T-helper 17 cell (primary cell): ENCODE measurements at regions not wholly inside any gene's neighbourhood (a gene's known extent, or its start where the extent isn't known, plus 50 kb on each side); places are given as distances from the start of the nearest gene placed in this dataset.

Experiments used
- ATAC-seq: fragments of 150-1000 bp; cut with Tn5 transposase; 2 replicates; pipeline ENCODE4 v1.10.0; 2021; ENCODE audit warnings: mild to moderate bottlenecking, moderate library complexity
- DNase-seq, 3 donors: peaks; one replicate each; pipeline versions ENCODE4 v3.0.0 to v3.0.0-alpha.2; 2020 to 2021
- H3K9me3 ChIP-seq: one replicate; pipeline ENCODE4 v1.7.0; 2013; ENCODE audit warnings: low read length, mild to moderate bottlenecking; ENCODE audit not compliant: control insufficient read depth, poor library complexity, severe bottlenecking
- H3K27ac Mint-ChIP-seq: one replicate; pipeline ENCODE4 v1.8.0; 2022; ENCODE audit warnings: mild to moderate bottlenecking, moderate library complexity, mixed read lengths
- H3K27me3 Mint-ChIP-seq: one replicate; pipeline ENCODE4 v1.8.0; 2022; ENCODE audit warnings: mixed read lengths
- H3K36me3 Mint-ChIP-seq: one replicate; pipeline ENCODE4 v1.8.0; 2022; ENCODE audit warnings: low read depth, mixed read lengths
- H3K4me1 Mint-ChIP-seq: one replicate; pipeline ENCODE4 v1.8.0; 2022; ENCODE audit warnings: mild to moderate bottlenecking, mixed read lengths
- H3K4me3 Mint-ChIP-seq: one replicate; pipeline ENCODE4 v1.8.0; 2022; ENCODE audit warnings: mild to moderate bottlenecking, moderate library complexity, mixed read lengths

DNA sequence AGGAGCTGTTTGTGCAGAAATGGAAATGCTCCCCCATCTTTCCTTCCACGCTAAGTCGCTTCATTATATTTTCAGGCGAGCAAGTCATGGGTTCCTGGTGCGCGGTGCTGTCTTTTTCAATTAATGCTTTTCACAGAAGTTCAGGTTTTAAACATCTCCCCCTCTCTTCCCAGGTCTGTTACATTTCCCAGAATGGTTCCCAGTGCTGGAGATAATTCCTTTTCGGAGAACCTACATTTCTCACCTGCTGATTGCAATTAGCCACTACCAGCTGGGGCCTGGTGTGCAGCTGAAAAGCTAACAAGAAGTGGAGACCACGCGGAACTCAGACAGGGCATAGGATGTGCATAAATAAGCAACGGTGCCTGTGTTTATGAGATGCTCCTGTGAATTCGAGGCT, 217.8 kb downstream of the MID1IP1 start:
- DNase-seq = no peak
- H3K27me3 Mint-ChIP-seq = no peaks in the 10 kb centered on the region
- no peaks in the 10 kb centered on the region for H3K9me3 ChIP-seq
- H3K27ac Mint-ChIP-seq = no peak overlapping the region
- H3K36me3 Mint-ChIP-seq = no peaks in the 10 kb centered on the region
- H3K4me1 Mint-ChIP-seq = no peaks in the 10 kb centered on the region
- no peak overlapping the region for H3K4me3 Mint-ChIP-seq
- ATAC-seq = no peak

DNA sequence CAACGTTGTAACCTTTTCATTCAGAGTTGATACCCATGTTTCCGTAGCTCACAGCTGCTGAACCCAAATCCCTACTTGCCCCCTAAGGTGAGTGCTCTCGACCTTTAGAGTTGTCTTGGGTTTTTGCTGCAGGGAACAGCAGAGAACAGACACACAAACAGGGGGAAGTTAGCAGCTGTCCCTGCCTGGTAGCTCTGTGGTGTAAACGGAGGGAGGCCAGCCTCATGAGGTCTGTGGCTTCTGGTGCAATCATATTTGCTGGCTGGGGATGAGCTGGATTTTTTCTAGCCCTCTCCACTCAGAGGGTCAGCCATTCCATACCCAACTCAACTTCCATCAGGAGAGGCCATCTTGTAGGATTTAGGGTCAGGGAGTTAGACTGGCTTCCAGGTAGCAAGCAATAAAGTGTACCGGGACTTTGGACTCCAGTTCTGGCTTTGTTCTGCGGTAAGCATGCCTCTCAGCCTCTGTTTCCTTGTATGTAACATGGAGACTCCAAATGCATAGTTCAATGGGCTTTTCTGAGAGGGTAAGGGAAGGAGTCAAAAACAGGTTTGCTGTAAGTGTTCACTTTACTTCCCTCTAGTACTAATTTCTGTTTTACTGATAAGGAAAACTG, 218.9 kb downstream of the MID1IP1 start:
- no peaks in the 10 kb centered on the region for H3K4me1 Mint-ChIP-seq
- H3K36me3 Mint-ChIP-seq = peaks cover 2% of the 10 kb centered on the region
- H3K9me3 ChIP-seq = no peaks in the 10 kb centered on the region
- no peaks in the 10 kb centered on the region for H3K27me3 Mint-ChIP-seq
- H3K27ac Mint-ChIP-seq = no peak overlapping the region
- ATAC-seq = no peak
- no peak for DNase-seq
- H3K4me3 Mint-ChIP-seq = no peak overlapping the region

DNA sequence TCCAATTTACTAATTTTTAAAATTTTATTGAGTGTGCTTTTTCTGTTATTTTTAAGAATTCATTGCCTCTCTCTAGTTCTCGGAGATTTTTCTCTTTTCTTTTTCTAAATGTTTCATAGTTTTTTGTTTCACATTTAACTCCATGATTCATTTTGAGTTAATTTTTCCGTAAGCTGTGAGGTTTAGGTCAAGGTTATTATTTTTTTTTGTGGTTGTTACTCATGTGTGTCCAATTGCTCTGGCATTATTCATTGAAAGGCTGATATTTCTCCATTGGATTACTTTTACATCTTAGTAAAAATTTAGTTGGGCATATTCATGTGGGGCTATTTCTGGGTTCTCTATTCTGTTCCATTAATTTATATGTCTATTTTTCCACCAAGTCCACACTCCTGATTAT, 220.8 kb downstream of the MID1IP1 start:
- no peaks in the 10 kb centered on the region for H3K4me1 Mint-ChIP-seq
- H3K9me3 ChIP-seq = no peaks in the 10 kb centered on the region
- H3K27ac Mint-ChIP-seq = no peak overlapping the region
- H3K36me3 Mint-ChIP-seq = peaks cover 2% of the 10 kb centered on the region
- no peaks in the 10 kb centered on the region for H3K27me3 Mint-ChIP-seq
- H3K4me3 Mint-ChIP-seq = no peak overlapping the region
- DNase-seq (no peak), ATAC-seq (no peak)

DNA sequence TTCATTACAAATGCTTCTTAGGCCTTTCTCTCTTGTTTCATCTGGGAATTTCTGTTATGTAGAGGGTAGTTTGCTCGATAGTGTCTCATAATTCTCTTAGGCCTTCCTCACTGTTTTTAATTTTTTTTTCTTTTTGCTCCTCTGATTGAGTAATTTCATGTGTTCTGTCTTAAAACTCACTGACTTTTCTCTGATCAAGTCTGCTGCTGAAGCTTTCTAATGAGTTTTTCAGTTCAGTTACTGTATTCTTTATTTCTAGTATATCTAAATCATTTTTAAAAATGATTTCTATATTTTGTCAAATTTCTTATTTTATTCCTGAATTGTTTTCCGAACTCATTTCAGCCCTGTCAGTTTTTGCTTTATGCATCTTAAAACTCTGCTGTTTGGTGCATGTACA, 228.0 kb downstream of the MID1IP1 start:
- H3K36me3 Mint-ChIP-seq = peaks cover 4% of the 10 kb centered on the region

DNA sequence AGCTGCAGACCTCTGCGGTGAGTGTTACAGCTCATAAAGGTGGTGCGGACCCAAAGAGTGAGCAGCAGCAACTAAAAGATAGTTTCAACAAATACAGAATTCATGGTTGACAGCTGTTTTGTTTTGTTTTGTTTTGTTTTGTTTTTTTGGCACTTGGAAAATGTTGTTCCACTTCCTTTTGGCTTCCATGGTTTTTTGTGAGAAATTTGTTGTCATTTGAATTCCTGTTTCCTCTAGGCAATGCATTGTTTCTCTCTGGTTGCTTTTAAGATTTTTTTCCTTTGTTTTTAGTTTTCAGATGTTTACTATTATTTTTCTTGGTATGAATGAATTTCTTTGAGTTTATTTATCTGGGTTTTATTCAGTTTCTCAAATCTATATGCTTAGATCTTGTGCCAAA, 229.4 kb downstream of the MID1IP1 start:
- H3K4me1 Mint-ChIP-seq = no peaks in the 10 kb centered on the region
- no peak overlapping the region for H3K4me3 Mint-ChIP-seq
- no peak overlapping the region for H3K27ac Mint-ChIP-seq
- DNase-seq (no peak), ATAC-seq (no peak)
- H3K36me3 Mint-ChIP-seq = peaks cover 2% of the 10 kb centered on the region
- no peaks in the 10 kb centered on the region for H3K27me3 Mint-ChIP-seq
- H3K9me3 ChIP-seq = no peaks in the 10 kb centered on the region

More for the DNA sequence above, 228.0 kb downstream of the MID1IP1 start:
- Mint-ChIP-seq H3K27ac (no peak overlapping the region), H3K27me3 (no peaks in the 10 kb centered on the region), H3K4me3 (no peak overlapping the region), H3K4me1 (no peaks in the 10 kb centered on the region)
- ATAC-seq = no peak
- no peak for DNase-seq
- H3K9me3 ChIP-seq = no peaks in the 10 kb centered on the region

DNA sequence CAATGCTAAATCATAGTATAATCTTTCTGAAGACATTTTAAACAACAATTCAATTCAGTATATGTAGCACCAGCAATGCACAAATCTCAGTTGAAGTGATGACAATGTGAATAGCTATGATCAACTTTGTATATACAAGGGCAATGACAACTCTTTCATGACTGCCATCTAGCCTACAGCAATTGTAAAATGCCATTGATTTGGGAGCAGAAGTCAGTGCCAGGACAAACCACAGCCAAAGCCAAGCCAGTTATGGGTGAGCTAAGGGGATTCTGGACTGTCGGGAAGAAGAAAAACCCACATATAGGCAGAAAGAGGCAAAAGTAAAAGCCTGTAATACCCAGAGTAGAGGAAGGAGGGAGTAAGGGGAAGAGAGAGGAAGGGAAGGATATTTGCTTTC, 238.6 kb downstream of the MID1IP1 start:
- no peak overlapping the region for H3K4me3 Mint-ChIP-seq
- H3K36me3 Mint-ChIP-seq = no peaks in the 10 kb centered on the region
- H3K27ac Mint-ChIP-seq = no peak overlapping the region
- no peak for DNase-seq
- no peaks in the 10 kb centered on the region for H3K4me1 Mint-ChIP-seq
- H3K27me3 Mint-ChIP-seq = peaks cover 7% of the 10 kb centered on the region
- ATAC-seq = no peak
- H3K9me3 ChIP-seq = no peaks in the 10 kb centered on the region

DNA sequence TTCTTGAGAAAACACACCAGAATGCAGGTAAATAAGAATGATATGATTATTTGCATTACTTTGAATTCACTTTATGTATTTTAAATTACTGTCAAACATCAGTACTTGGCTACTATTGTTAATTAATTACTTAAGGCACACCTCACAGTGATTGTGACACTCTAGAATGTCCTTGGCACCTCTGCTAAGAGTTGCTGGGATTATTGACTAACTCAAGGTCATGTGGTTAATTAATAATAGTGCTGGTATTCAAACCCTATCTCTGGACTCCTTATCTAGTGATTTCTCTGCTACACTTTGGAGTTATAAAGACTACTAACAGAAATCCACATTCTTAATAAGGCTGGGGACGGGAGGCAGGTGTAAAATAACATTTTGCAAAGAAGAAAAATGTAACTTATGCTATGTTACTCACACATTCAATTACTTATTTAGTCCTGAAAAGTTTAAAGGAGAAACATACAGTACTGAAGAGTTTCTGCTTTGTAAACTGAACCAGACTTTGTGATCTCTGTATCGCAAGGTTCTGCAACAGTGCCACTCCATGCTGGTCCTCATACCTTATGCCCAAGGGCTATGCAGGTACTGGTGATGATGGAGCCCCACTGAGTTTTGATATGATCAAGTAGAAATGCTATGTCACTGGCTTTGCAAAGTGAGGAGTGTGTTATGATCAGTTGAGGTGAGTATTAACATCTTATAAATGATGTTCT, 242.7 kb downstream of the MID1IP1 start:
- ATAC-seq (no peak), DNase-seq (no peak)
- H3K36me3 Mint-ChIP-seq = no peaks in the 10 kb centered on the region
- no peaks in the 10 kb centered on the region for H3K9me3 ChIP-seq
- H3K4me3 Mint-ChIP-seq = no peak overlapping the region
- H3K27me3 Mint-ChIP-seq = peaks cover 7% of the 10 kb centered on the region
- H3K27ac Mint-ChIP-seq = no peak overlapping the region
- no peaks in the 10 kb centered on the region for H3K4me1 Mint-ChIP-seq

DNA sequence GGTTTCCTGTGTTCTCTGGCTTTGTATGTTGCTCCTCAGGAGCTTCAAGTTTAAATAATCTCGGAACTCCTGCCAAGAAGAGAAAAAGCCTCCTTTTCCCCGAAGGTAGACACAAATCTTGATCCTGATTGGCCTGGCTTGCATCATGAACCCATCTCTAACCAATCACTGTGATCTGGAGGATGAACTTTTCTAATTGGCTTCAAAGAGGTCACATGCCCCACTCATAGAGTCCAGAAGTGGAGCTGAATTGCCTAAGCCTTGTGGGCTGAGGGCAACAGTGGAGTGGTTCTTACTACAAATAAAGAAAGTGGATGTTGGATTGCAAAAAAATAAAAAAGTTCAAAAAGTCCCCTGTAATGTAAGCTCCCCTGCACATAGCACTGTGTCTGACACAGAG, 245.9 kb downstream of the MID1IP1 start:
- Mint-ChIP-seq H3K4me1 (peaks cover 3% of the 10 kb centered on the region), H3K4me3 (no peak overlapping the region), H3K36me3 (peaks cover 2% of the 10 kb centered on the region), H3K27ac (no peak overlapping the region), H3K27me3 (no peaks in the 10 kb centered on the region)
- ATAC-seq (no peak), DNase-seq (no peak)
- no peaks in the 10 kb centered on the region for H3K9me3 ChIP-seq

DNA sequence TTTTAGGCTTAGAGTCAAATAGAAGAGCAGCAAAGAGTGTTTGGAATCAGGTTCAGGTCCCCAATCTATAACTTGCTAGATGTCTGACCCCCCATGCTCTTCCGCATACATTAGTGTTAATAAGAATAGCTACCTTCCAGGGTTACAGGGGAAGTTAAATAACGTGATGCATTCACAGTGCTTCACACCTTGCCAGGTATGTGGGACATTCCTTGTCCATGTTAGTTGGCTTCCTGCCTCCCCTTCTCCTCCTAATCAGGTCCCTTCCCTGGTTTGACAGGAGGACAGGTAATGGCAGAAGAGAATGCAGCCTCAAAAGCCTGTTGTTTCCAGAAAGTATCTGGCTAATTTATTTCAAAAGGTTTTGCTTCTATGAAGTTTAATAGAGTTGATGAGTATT, 248.7 kb downstream of the MID1IP1 start:
- ATAC-seq = no peak
- Mint-ChIP-seq H3K4me3 (no peak overlapping the region), H3K27ac (no peak overlapping the region), H3K27me3 (no peaks in the 10 kb centered on the region), H3K36me3 (peaks cover 2% of the 10 kb centered on the region), H3K4me1 (peaks cover 3% of the 10 kb centered on the region)
- no peaks in the 10 kb centered on the region for H3K9me3 ChIP-seq
- DNase-seq = no peak

DNA sequence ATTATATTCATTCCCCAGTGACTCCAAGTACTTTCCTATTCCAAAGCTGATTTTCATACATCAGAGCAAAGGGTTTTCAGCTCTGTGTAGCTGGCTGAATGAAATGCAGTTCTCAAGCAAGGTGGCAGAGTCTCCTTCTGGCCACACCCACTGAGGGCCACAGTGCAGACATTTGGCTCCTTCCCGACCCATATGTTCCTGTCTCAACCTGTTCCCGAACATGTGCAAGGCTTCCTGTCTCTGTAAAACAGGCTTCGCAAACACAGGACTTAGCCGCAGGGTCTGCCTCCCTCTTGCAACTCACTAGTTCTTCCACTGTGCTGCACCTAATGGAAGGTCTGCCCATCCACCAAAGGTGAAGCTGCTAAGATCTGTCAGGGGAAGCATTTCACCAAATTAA, 249.2 kb downstream of the MID1IP1 start:
- H3K27ac Mint-ChIP-seq = no peak overlapping the region
- H3K36me3 Mint-ChIP-seq = peaks cover 2% of the 10 kb centered on the region
- no peaks in the 10 kb centered on the region for H3K27me3 Mint-ChIP-seq
- peaks cover 3% of the 10 kb centered on the region for H3K4me1 Mint-ChIP-seq
- no peak for DNase-seq
- ATAC-seq = no peak
- H3K9me3 ChIP-seq = no peaks in the 10 kb centered on the region
- no peak overlapping the region for H3K4me3 Mint-ChIP-seq

DNA sequence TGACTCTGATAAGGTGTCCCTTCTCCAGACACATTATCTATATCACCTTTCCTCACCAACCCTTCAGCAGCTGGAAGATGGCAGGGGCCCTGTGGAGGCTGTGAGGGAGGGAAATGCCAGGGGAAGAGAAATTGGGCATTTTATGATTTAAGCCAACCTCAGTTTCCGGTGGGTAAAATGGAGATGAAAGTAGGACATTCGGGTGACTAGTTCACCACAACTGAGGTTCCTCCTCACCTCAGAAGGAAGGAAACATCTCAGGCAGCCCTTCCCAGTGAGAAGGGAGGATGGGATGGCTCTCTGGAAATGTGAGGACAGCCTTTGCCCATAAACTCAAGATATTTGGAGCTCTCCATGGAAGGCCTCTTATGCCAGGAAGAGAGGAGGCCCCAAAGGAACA, 251.5 kb downstream of the MID1IP1 start:
- no peak for DNase-seq
- H3K36me3 Mint-ChIP-seq = peaks cover 2% of the 10 kb centered on the region
- H3K9me3 ChIP-seq = no peaks in the 10 kb centered on the region
- H3K27me3 Mint-ChIP-seq = no peaks in the 10 kb centered on the region
- H3K27ac Mint-ChIP-seq = no peak overlapping the region
- H3K4me3 Mint-ChIP-seq = no peak overlapping the region
- H3K4me1 Mint-ChIP-seq = peaks cover 3% of the 10 kb centered on the region
- no peak for ATAC-seq

DNA sequence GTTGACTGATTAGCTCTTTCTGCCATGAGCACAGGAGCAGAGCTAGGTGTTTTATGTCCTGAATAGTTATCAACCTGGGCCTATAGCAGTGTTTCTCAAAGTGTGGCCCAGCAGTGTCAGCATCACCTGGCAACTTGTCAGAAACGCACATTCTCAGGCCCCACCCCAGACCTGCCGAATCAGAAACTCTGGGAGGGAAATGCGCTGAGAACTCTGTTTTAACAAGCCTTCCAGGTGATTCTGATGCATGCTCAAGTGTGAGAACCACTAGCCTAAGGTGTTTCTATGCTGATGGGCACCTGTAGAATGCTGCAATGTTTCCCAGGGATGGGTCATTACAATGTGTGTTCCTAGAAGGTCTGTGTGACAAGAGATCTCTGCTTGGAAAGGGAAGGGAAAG, 257.5 kb downstream of the MID1IP1 start:
- Mint-ChIP-seq H3K4me3 (no peak overlapping the region), H3K27ac (no peak overlapping the region)

DNA sequence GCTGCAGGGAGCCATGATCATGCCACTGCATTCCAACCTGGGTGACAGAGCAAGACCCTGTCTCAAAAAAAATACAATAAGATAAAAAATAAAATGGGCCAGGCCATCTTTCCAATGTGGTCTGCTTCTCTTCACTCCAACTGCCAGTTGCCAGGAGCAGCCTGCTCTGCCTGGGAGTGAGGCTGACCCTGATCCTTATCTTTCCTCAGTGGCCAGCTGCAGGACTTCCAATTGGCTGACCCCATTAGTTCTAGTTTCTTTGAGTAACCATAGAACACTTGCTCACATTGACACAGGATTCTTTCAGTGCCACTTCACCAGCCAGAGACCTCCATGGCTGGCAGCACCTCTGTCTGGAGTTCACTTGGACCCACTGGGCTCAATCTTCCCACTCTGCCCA, 258.6 kb downstream of the MID1IP1 start:
- Mint-ChIP-seq H3K27ac (no peak overlapping the region), H3K4me1 (no peaks in the 10 kb centered on the region), H3K27me3 (no peaks in the 10 kb centered on the region), H3K36me3 (peaks cover 3% of the 10 kb centered on the region), H3K4me3 (no peak overlapping the region)
- DNase-seq (no peak), ATAC-seq (no peak)
- H3K9me3 ChIP-seq = no peaks in the 10 kb centered on the region

More for the DNA sequence above, 257.5 kb downstream of the MID1IP1 start:
- Mint-ChIP-seq H3K27me3 (no peaks in the 10 kb centered on the region), H3K36me3 (peaks cover 3% of the 10 kb centered on the region), H3K4me1 (no peaks in the 10 kb centered on the region)
- H3K9me3 ChIP-seq = no peaks in the 10 kb centered on the region
- ATAC-seq = no peak
- no peak for DNase-seq

DNA sequence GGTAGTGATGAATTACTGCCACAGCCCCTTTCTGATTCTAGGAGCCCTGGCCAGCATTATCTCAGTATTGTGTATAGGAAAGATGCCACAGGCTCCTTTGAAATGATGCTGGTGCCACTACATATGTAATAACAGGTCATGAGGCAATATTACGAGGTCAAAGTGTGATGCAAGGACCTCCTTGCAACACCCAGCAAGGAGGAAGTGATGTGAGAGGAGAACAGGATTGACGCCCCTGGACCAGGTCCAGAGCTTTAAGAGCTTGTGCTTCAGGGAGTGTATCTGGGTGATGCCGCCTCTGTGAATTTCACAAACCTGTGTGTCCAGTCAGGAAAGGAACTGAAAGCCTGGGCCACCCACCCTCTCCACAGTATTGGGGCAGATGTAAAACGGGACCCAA, 261.8 kb downstream of the MID1IP1 start:
- DNase-seq (no peak), ATAC-seq (no peak)
- H3K27ac Mint-ChIP-seq = no peak overlapping the region
- H3K9me3 ChIP-seq = no peaks in the 10 kb centered on the region
- no peak overlapping the region for H3K4me3 Mint-ChIP-seq
- H3K4me1 Mint-ChIP-seq = no peaks in the 10 kb centered on the region
- H3K27me3 Mint-ChIP-seq = no peaks in the 10 kb centered on the region
- peaks cover 3% of the 10 kb centered on the region for H3K36me3 Mint-ChIP-seq
